GM12878 (cell line): ENCODE measurements at regions not wholly inside any gene's neighbourhood (a gene's known extent, or its start where the extent isn't known, plus 50 kb on each side); places are given as distances from the start of the nearest gene placed in this dataset.

Experiments
- ATAC-seq: fragments of 200-7000 bp; cut with Tn5 transposase; 3 replicates; pipeline ENCODE4 v1.9.1; 2020; ENCODE audit warnings: mild to moderate bottlenecking, moderate library complexity
- BruUV-seq: library from RNA; stranded (reverse); fragments of 400-500 nt; replicated peaks from 2 replicates; lab custom pipeline; 2021; lab: Mats Ljungman, UMichigan
- CTCF ChIA-PET: fragments of 300-600 bp; sonication (Branson Sonifier 250); formaldehyde crosslinking; extraction: SDS; loops from one replicate; lab custom pipeline; 2021; ENCODE audit warnings: inconsistent platforms; lab: Yijun Ruan, JAX
- POLR2A ChIA-PET: fragments of 350-600 bp; formaldehyde crosslinking; extraction: SDS; loops from one replicate; lab custom pipeline; 2021; ENCODE audit warnings: inconsistent platforms; lab: Charles Lee
- RAD21 ChIA-PET: fragments of 300-600 bp; sonication (Branson Sonifier 250); formaldehyde crosslinking; loops from one replicate; lab custom pipeline; 2023; ENCODE audit warnings: antibody characterized with exemption; ENCODE audit not compliant: unreplicated experiment; lab: Charles Lee
- SMC1A ChIA-PET: fragments of 300-600 bp; sonication (Branson Sonifier 250); formaldehyde crosslinking; loops from one replicate; lab custom pipeline; 2023; ENCODE audit not compliant: unreplicated experiment, uncharacterized antibody; lab: Charles Lee
- DNase-seq: peaks from one replicate; pipeline ENCODE4 v3.0.0-alpha.2; 2011; ENCODE audit warnings: low read depth, low spot score
- FAIRE-seq: peaks from 3 replicates; lab custom pipeline; 2011; peaks lifted over from hg19 to GRCh38; lab: Jason Lieb, UNC
- H2AFZ ChIP-seq: 2 replicates; pipeline ENCODE4 v1.6.0; 2011; ENCODE audit warnings: low read depth, low read length, control low read depth; ENCODE audit not compliant: control insufficient read depth
- H3K27ac ChIP-seq: 2 replicates; pipeline ENCODE4 v1.5.1; 2011; ENCODE audit warnings: control low read depth; ENCODE audit not compliant: control insufficient read depth, insufficient read depth
- H3K27me3 ChIP-seq, 2 experiments: replicated peaks in 1 of 2; 2 replicates each; pipeline versions ENCODE4 v1.6.0 to v1.6.1; 2011; ENCODE audit warnings: low read length in 1 of 2; ENCODE audit not compliant: control insufficient read depth in 2 of 2, insufficient read depth in 2 of 2
- H3K36me3 ChIP-seq, 2 experiments: 2 replicates each; pipeline ENCODE4 v1.5.1; 2011; ENCODE audit warnings: low read length in 1 of 2; ENCODE audit not compliant: control insufficient read depth in 2 of 2, insufficient read depth in 2 of 2
- H3K4me1 ChIP-seq: 2 replicates; pipeline ENCODE4 v1.6.1; 2011; ENCODE audit warnings: mild to moderate bottlenecking, low read length, moderate library complexity, mixed read lengths; ENCODE audit not compliant: control insufficient read depth, insufficient read depth
- H3K4me2 ChIP-seq: 2 replicates; pipeline ENCODE4 v1.6.0; 2011; ENCODE audit warnings: control low read depth; ENCODE audit not compliant: control insufficient read depth, insufficient read depth
- H3K4me3 ChIP-seq: fragments of 200-600 bp; sonication (generic); 2 replicates; pipeline ENCODE4 v1.5.1; 2016
- H3K79me2 ChIP-seq: 2 replicates; pipeline ENCODE4 v1.6.0; 2011; ENCODE audit warnings: low read length; ENCODE audit not compliant: control insufficient read depth, insufficient read depth
- H3K9ac ChIP-seq: 2 replicates; pipeline ENCODE4 v1.8.0; 2011; ENCODE audit warnings: low read length, control low read depth, mixed read lengths; ENCODE audit not compliant: control insufficient read depth, insufficient read depth
- H3K9me3 ChIP-seq: replicated peaks from 3 replicates; pipeline ENCODE4 v1.5.1; 2011; ENCODE audit warnings: mild to moderate bottlenecking, low read length; ENCODE audit not compliant: control insufficient read depth, insufficient read depth
- H4K20me1 ChIP-seq: 2 replicates; pipeline ENCODE4 v1.6.0; 2011; ENCODE audit not compliant: control insufficient read depth, insufficient read depth
- EZH2 ChIP-seq: IDR thresholded peaks from 2 replicates; pipeline ENCODE4 v1.6.1; 2012; ENCODE audit warnings: low read depth, mild to moderate bottlenecking, control low read depth, inconsistent platforms, low read length, borderline replicate concordance; ENCODE audit not compliant: control insufficient read depth
- RFX5 ChIP-seq: IDR thresholded peaks from 2 replicates; pipeline ENCODE4 v1.6.1; 2011; ENCODE audit warnings: low read depth, low read length, improper control_type of control experiment
- ZBTB11 ChIP-seq: fragments of 450-650 bp; formaldehyde crosslinking; IDR thresholded peaks from 2 replicates; pipeline ENCODE4 v1.5.0; 2022; ENCODE audit warnings: mild to moderate bottlenecking, missing genetic modification characterization
- WGBS: methylation state at CpG from one replicate; pipeline ENCODE4 v1.1.6; 2016; ENCODE audit warnings: low lambda C conversion rate; ENCODE audit not compliant: insufficient replicate concordance, insufficient coverage; ENCODE audit errors: missing lambda C conversion rate; 5-methylcytosine and 5-hydroxymethylcytosine counted together
- in situ Hi-C: fragments of 300-500 bp; cut with MboI; formaldehyde crosslinking; loops from 9 replicates; pipeline ENCODE4 v1.14.3; 2018; ENCODE audit warnings: mixed read lengths
- intact Hi-C: fragments of 100-400 bp; cut with micrococcal nuclease; formaldehyde crosslinking; loops from one replicate; pipeline ENCODE4 v1.14.2; 2022; ENCODE audit not compliant: unreplicated experiment
- TF ChIP-seq, protein P1 (sequence below): fragments of 450-650 bp; IDR thresholded peaks from 2 replicates; pipeline ENCODE4 v1.6.1; 2016; ENCODE audit warnings: mild to moderate bottlenecking

DNA sequence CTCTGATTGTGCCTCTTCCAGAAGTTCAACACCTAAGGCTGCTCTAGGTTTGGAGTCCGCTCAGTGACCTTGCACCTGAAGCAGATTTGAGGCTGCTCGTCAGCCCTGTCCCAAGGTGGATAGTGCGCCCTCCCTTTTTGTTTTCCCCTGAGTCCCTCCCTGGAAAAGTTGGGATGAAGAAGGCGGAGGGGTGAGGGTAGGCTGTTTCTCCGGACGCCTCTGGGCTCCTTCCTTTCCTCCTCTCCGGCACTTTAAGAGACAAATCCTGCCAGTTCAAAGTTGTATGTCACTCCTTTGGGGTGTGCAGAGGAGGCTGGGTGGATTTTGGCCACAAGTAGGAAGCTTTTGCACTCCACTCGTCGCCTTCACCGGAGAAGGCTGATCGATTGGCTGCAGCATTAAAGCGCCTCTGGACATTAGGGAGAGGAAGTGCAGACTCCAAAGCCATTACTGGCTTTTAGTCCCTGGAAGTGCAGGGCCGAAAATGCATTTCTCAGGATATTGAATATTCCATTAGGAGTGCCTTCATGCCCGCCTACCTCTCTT is 81.9 kb upstream of the PRKG1 start:
- WGBS = 20% methylated on average over 14 of the region's 14 CpGs
- ChIA-PET CTCF (interaction anchor here (0.7 kb wide), 1 partner anchor 17 kb away, joined by 6 read pairs; no protein-coding TSS in a partner anchor), RAD21 (no interaction called here), POLR2A (no interaction called here), SMC1A (no interaction called here)
- TF ChIP-seq RFX5 (no peak), ZBTB11 (CRISPR knock-in tag) (no peak), EZH2 (no peak)
- TF ChIP-seq, protein P1, sequence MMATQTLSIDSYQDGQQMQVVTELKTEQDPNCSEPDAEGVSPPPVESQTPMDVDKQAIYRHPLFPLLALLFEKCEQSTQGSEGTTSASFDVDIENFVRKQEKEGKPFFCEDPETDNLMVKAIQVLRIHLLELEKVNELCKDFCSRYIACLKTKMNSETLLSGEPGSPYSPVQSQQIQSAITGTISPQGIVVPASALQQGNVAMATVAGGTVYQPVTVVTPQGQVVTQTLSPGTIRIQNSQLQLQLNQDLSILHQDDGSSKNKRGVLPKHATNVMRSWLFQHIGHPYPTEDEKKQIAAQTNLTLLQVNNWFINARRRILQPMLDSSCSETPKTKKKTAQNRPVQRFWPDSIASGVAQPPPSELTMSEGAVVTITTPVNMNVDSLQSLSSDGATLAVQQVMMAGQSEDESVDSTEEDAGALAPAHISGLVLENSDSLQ = no peak
- ATAC-seq (no peak), FAIRE-seq (no peak), DNase-seq (no peak)
- H3K4me3 ChIP-seq = no peak overlapping the region
- in situ Hi-C loops = no loop called here
- no peaks in the 10 kb centered on the region for H3K9me3 ChIP-seq
- H3K4me2 ChIP-seq = no peak overlapping the region
- no peaks in the 10 kb centered on the region for H3K4me1 ChIP-seq
- H3K79me2 ChIP-seq = no peaks in the 10 kb centered on the region
- no peaks in the 10 kb centered on the region for H4K20me1 ChIP-seq
- intact Hi-C loops = no loop called here
- no peak overlapping the region for H3K9ac ChIP-seq
- H3K27ac ChIP-seq = no peak overlapping the region
- peaks cover 0 to 4% of the 10 kb centered on the region in 2 experiments; a peak in 2 of 4 replicates for H3K27me3 ChIP-seq
- H3K36me3 ChIP-seq = no peaks in the 10 kb centered on the region
- BruUV-seq = no TSS peak
- no peak overlapping the region for H2AFZ ChIP-seq
